Neural progenitor cell (in vitro differentiated cells): ENCODE measurements at regions not wholly inside any gene's neighbourhood (a gene's known extent, or its start where the extent isn't known, plus 50 kb on each side); places are given as distances from the start of the nearest gene placed in this dataset.

ENCODE experiments used
- DNase-seq: peaks from one replicate; pipeline ENCODE4 v3.0.0-alpha.2; 2016; ENCODE audit warnings: low spot score
- H2AFZ ChIP-seq: fragments of 200-600 bp; sonication (generic); replicated peaks from 2 replicates; pipeline ENCODE4 v1.6.1; 2016; ENCODE audit warnings: antibody characterized with exemption
- H3F3A ChIP-seq: fragments of 200-600 bp; sonication (generic); 2 replicates; pipeline ENCODE4 v1.6.1; 2016; ENCODE audit warnings: antibody characterized with exemption, low read depth
- H3K27ac ChIP-seq: fragments of 200-600 bp; sonication (generic); 2 replicates; pipeline ENCODE4 v1.5.1; 2016; ENCODE audit warnings: mild to moderate bottlenecking
- H3K27me3 ChIP-seq: fragments of 200-600 bp; sonication (generic); 2 replicates; pipeline ENCODE4 v1.6.1; 2016; ENCODE audit warnings: mild to moderate bottlenecking, moderate library complexity
- H3K36me3 ChIP-seq: fragments of 200-600 bp; sonication (generic); 2 replicates; pipeline ENCODE4 v1.5.1; 2016
- H3K4me1 ChIP-seq: fragments of 200-600 bp; sonication (generic); 2 replicates; pipeline ENCODE4 v1.6.1; 2016; ENCODE audit warnings: mixed run types
- H3K4me2 ChIP-seq: fragments of 200-600 bp; sonication (generic); 2 replicates; pipeline ENCODE4 v1.6.1; 2016
- H3K4me3 ChIP-seq: fragments of 200-600 bp; sonication (generic); 2 replicates; pipeline ENCODE4 v1.5.1; 2016
- H3K79me2 ChIP-seq: fragments of 200-600 bp; sonication (generic); 2 replicates; pipeline ENCODE4 v1.6.1; 2016; ENCODE audit warnings: low read depth
- H3K9ac ChIP-seq: fragments of 200-600 bp; sonication (generic); 2 replicates; pipeline ENCODE4 v1.6.1; 2016
- H3K9me3 ChIP-seq: fragments of 200-600 bp; sonication (generic); 2 replicates; pipeline ENCODE4 v1.5.1; 2016; ENCODE audit warnings: low read depth
- H4K20me1 ChIP-seq: fragments of 200-600 bp; sonication (generic); 2 replicates; pipeline ENCODE4 v1.6.1; 2016; ENCODE audit warnings: low read depth
- H3K27ac Mint-ChIP-seq: 3 replicates; pipeline ENCODE4 v1.8.0; 2021; ENCODE audit warnings: mixed read lengths
- H3K27me3 Mint-ChIP-seq: 2 replicates; pipeline ENCODE4 v1.8.0; 2022; ENCODE audit warnings: low read depth, mild to moderate bottlenecking, inconsistent platforms, moderate library complexity, mixed read lengths; ENCODE audit not compliant: insufficient read depth
- H3K36me3 Mint-ChIP-seq: 3 replicates; pipeline ENCODE4 v1.8.0; 2021; ENCODE audit warnings: mixed read lengths
- H3K4me1 Mint-ChIP-seq: 3 replicates; pipeline ENCODE4 v1.8.0; 2021; ENCODE audit warnings: mixed read lengths
- H3K4me3 Mint-ChIP-seq: 3 replicates; pipeline ENCODE4 v1.8.0; 2021; ENCODE audit warnings: mild to moderate bottlenecking, moderate library complexity, mixed read lengths
- H3K9me3 Mint-ChIP-seq: 3 replicates; pipeline ENCODE4 v1.8.0; 2020; ENCODE audit warnings: mixed read lengths
- EZH2 ChIP-seq: fragments of 200-600 bp; sonication (generic); IDR thresholded peaks from 2 replicates; pipeline ENCODE4 v1.6.1; 2017; ENCODE audit warnings: antibody characterized with exemption, mild to moderate bottlenecking, moderate library complexity
- EZH2phosphoT487 ChIP-seq: fragments of 200-600 bp; sonication (generic); IDR thresholded peaks from 2 replicates; pipeline ENCODE4 v1.6.1; 2017; ENCODE audit warnings: antibody characterized with exemption
- TF ChIP-seq, protein P1 (sequence below): fragments of 200-600 bp; sonication (generic); IDR thresholded peaks from 2 replicates; pipeline ENCODE4 v1.5.1; 2017; ENCODE audit warnings: antibody characterized with exemption, mild to moderate bottlenecking

DNA sequence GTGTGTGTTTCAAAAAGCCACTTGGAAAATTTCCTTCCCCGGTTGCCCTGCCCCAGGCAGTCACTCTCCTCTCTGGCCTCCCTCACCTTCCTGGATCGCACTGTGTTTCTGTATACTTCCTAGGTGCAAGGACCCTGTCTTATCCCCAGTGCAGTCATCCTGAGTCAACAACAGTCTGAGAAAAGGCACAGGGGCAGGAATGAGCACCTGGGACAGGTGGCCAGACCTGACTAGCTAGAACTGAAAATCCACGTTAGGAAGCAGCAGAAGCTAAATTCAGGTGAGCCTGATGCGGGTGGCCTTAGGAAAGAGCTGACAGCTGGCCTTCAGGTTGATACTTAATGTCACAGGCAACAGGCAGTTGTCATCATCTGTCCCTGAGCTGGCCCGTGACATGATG, 62.9 kb upstream of the VGLL4 start:
- H3F3A ChIP-seq: no peaks in the 10 kb centered on the region
- H3K4me2 ChIP-seq: no peak overlapping the region
- Mint-ChIP-seq H3K36me3 (no peaks in the 10 kb centered on the region), H3K27me3 (peaks cover 2% of the 10 kb centered on the region), H3K9me3 (peaks cover 9% of the 10 kb centered on the region), H3K4me3 (no peak overlapping the region), H3K4me1 (no peaks in the 10 kb centered on the region), H3K27ac (no peak overlapping the region)
- TF ChIP-seq, protein P1, sequence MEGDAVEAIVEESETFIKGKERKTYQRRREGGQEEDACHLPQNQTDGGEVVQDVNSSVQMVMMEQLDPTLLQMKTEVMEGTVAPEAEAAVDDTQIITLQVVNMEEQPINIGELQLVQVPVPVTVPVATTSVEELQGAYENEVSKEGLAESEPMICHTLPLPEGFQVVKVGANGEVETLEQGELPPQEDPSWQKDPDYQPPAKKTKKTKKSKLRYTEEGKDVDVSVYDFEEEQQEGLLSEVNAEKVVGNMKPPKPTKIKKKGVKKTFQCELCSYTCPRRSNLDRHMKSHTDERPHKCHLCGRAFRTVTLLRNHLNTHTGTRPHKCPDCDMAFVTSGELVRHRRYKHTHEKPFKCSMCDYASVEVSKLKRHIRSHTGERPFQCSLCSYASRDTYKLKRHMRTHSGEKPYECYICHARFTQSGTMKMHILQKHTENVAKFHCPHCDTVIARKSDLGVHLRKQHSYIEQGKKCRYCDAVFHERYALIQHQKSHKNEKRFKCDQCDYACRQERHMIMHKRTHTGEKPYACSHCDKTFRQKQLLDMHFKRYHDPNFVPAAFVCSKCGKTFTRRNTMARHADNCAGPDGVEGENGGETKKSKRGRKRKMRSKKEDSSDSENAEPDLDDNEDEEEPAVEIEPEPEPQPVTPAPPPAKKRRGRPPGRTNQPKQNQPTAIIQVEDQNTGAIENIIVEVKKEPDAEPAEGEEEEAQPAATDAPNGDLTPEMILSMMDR: no peak
- no peak for TF ChIP-seq EZH2
- H3K36me3 ChIP-seq: no peaks in the 10 kb centered on the region
- no peak overlapping the region for H3K27ac ChIP-seq
- no peak overlapping the region for H3K4me3 ChIP-seq
- no peaks in the 10 kb centered on the region for H4K20me1 ChIP-seq
- no peak overlapping the region for H3K9ac ChIP-seq
- no peak for DNase-seq
- no peak overlapping the region for H2AFZ ChIP-seq
- no peaks in the 10 kb centered on the region for H3K27me3 ChIP-seq
- H3K79me2 ChIP-seq: peaks cover 12% of the 10 kb centered on the region
- no peaks in the 10 kb centered on the region for H3K9me3 ChIP-seq
- no peaks in the 10 kb centered on the region for H3K4me1 ChIP-seq

DNA sequence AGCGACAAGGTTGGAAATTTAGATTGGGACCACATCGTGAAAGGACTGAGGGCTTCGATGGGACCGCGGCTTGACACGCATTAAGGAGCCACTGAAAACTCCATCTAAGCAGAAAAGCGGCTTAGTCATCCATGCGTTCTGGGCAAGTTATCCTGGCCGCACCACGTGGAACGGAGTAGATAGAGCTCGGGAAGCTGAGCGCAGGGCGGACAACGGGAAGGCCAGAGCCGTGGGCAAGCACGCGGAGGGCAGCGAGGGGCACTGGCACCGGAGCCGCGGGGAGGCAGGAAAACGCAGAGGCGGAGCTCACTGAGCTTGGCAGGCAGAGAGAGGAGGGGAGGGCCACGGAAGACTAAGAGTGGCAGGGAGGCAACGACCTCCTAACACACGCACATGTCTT, 61.3 kb upstream of the VGLL4 start:
- H3K9me3 ChIP-seq: no peaks in the 10 kb centered on the region
- H3K4me2 ChIP-seq: no peak overlapping the region
- H3K4me1 Mint-ChIP-seq: no peaks in the 10 kb centered on the region
- no peak overlapping the region for H3K9ac ChIP-seq
- no peak for DNase-seq
- no peak overlapping the region for H2AFZ ChIP-seq
- H3K4me3 Mint-ChIP-seq: no peak overlapping the region
- no peak overlapping the region for H3K27ac Mint-ChIP-seq
- no peaks in the 10 kb centered on the region for H3F3A ChIP-seq
- H3K27me3 ChIP-seq: no peaks in the 10 kb centered on the region
- no peak overlapping the region for H3K27ac ChIP-seq
- H3K36me3 Mint-ChIP-seq: no peaks in the 10 kb centered on the region
- no peaks in the 10 kb centered on the region for H3K79me2 ChIP-seq
- H3K4me3 ChIP-seq: no peak overlapping the region
- H3K4me1 ChIP-seq: no peaks in the 10 kb centered on the region
- H3K27me3 Mint-ChIP-seq: peaks cover 2% of the 10 kb centered on the region
- no peaks in the 10 kb centered on the region for H4K20me1 ChIP-seq
- peaks cover 6% of the 10 kb centered on the region for H3K9me3 Mint-ChIP-seq
- H3K36me3 ChIP-seq: no peaks in the 10 kb centered on the region
- no peak for TF ChIP-seq EZH2
- TF ChIP-seq EZH2phosphoT487: no peak
- TF ChIP-seq, protein P1: no peak

DNA sequence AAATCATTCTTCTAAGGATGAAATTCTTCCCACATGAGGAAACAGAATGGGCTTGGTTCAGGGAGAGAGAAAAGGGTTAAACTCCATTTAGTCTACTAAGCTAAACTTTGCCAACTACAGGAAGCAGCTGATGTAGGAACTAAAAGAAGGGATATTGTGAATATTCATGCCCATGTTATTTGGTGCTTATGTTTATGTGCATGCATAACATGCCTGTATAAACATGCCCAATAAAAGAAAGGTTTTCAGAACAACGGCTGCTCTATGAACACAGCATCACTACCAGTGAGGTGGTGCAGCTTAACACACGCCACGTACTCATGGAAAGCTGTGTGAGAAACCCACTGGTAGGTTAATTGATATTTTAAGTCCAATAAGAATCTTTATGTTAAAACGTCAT, 59.4 kb upstream of the VGLL4 start:
- Histone ChIP-seq H4K20me1 (no peaks in the 10 kb centered on the region), H3F3A (no peaks in the 10 kb centered on the region), H3K9ac (no peak overlapping the region), H3K4me2 (no peak overlapping the region), H3K36me3 (no peaks in the 10 kb centered on the region), H3K4me1 (no peaks in the 10 kb centered on the region), H3K27me3 (no peaks in the 10 kb centered on the region), H3K79me2 (no peaks in the 10 kb centered on the region), H3K9me3 (no peaks in the 10 kb centered on the region), H3K27ac (no peak overlapping the region), H2AFZ (no peak overlapping the region), H3K4me3 (no peak overlapping the region)
- H3K4me3 Mint-ChIP-seq: no peak overlapping the region
- no peaks in the 10 kb centered on the region for H3K9me3 Mint-ChIP-seq
- H3K27me3 Mint-ChIP-seq: peaks cover 2% of the 10 kb centered on the region
- no peak for DNase-seq
- TF ChIP-seq, protein P1: no peak
- no peak for TF ChIP-seq EZH2phosphoT487
- no peak for TF ChIP-seq EZH2
- no peak overlapping the region for H3K27ac Mint-ChIP-seq
- H3K36me3 Mint-ChIP-seq: no peaks in the 10 kb centered on the region
- no peaks in the 10 kb centered on the region for H3K4me1 Mint-ChIP-seq

DNA sequence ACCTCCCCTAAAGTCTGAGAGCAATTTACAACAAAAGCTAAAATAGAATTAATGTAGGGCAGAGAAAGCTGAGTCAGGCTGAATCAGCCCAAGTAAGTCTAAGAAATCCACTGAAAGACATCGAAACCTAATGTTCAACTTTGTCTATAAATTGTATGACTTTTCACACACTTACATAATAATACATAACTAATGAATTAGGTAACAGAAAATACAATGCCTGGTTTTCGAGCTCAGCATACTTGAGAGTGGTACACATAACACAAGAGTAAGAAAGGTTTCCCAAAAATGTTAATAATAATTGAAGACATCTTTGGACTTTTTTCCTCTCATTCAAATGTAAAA, 55.3 kb upstream of the VGLL4 start:
- TF ChIP-seq, protein P1: no peak
- TF ChIP-seq EZH2 (no peak), EZH2phosphoT487 (no peak)
- Histone ChIP-seq H3K9me3 (no peaks in the 10 kb centered on the region), H3F3A (no peaks in the 10 kb centered on the region), H3K36me3 (no peaks in the 10 kb centered on the region), H3K4me2 (no peak overlapping the region), H3K27ac (no peak overlapping the region), H3K9ac (no peak overlapping the region), H4K20me1 (no peaks in the 10 kb centered on the region), H3K4me3 (no peak overlapping the region), H3K27me3 (no peaks in the 10 kb centered on the region), H3K79me2 (no peaks in the 10 kb centered on the region), H3K4me1 (no peaks in the 10 kb centered on the region), H2AFZ (no peak overlapping the region)
- Mint-ChIP-seq H3K4me1 (no peaks in the 10 kb centered on the region), H3K27me3 (no peaks in the 10 kb centered on the region), H3K36me3 (no peaks in the 10 kb centered on the region), H3K4me3 (no peak overlapping the region), H3K9me3 (no peaks in the 10 kb centered on the region), H3K27ac (no peak overlapping the region)
- DNase-seq: no peak
